ENCODE measurements at regions not wholly inside any gene's neighbourhood (a gene's known extent, or its start where the extent isn't known, plus 50 kb on each side); places are given as distances from the start of the nearest gene placed in this dataset.

GRCh38 chr2:207478572-207478971 lies 51.2 kb upstream of the CREB1 start:
- H4K20me1 ChIP-seq (ENCODE audit: low read depth, low read length), result no peaks in the 10 kb centered on the region
- TF ChIP-seq EZH2phosphoT487 (conservative IDR thresholded peaks at IDR 0.05; ENCODE audit: low read length) (no peak), CTCF (IDR thresholded peaks at IDR 0.05; ENCODE audit: insufficient read depth, low read length, poor library complexity, severe bottlenecking) (no peak)
- H3K36me3 ChIP-seq (ENCODE audit: low read length), result no peaks in the 10 kb centered on the region
- H3K9me3 ChIP-seq (ENCODE audit: insufficient read depth, low read length), result no peaks in the 10 kb centered on the region
- no peaks in the 10 kb centered on the region for H3F3A ChIP-seq (ENCODE audit: insufficient read depth)
- H3K27me3 ChIP-seq (ENCODE audit: low read length), result no peaks in the 10 kb centered on the region
- no peak overlapping the region for H3K9ac ChIP-seq (ENCODE audit: low read length)
- no peaks in the 10 kb centered on the region for H3K79me2 ChIP-seq (ENCODE audit: insufficient read depth, low read length)
- H2AFZ ChIP-seq (ENCODE audit: low read depth, low read length, severe bottlenecking), result no peak overlapping the region
- H3K4me3 ChIP-seq (ENCODE audit: insufficient read depth, low read length, poor library complexity, severe bottlenecking), result no peak overlapping the region
- H3K9me2 ChIP-seq (replicated peaks; ENCODE audit: insufficient read depth, low read length), result no peaks in the 10 kb centered on the region
- no peak overlapping the region for H3K27ac ChIP-seq (ENCODE audit: low read depth, low read length)
- no peak overlapping the region for H3K4me2 ChIP-seq (ENCODE audit: low read depth, low read length, poor library complexity, severe bottlenecking)

GRCh38 chr2:207479198-207479785 lies 50.5 kb upstream of the CREB1 start:
- Histone ChIP-seq H3K27ac (ENCODE audit: low read depth, low read length) (no peak overlapping the region), H3K27me3 (ENCODE audit: low read length) (no peaks in the 10 kb centered on the region), H2AFZ (ENCODE audit: low read depth, low read length, severe bottlenecking) (no peak overlapping the region), H3F3A (ENCODE audit: insufficient read depth) (no peaks in the 10 kb centered on the region), H4K20me1 (ENCODE audit: low read depth, low read length) (no peaks in the 10 kb centered on the region), H3K4me3 (ENCODE audit: insufficient read depth, low read length, poor library complexity, severe bottlenecking) (no peak overlapping the region), H3K36me3 (ENCODE audit: low read length) (no peaks in the 10 kb centered on the region), H3K9ac (ENCODE audit: low read length) (no peak overlapping the region), H3K9me2 (replicated peaks; ENCODE audit: insufficient read depth, low read length) (no peaks in the 10 kb centered on the region), H3K4me2 (ENCODE audit: low read depth, low read length, poor library complexity, severe bottlenecking) (no peak overlapping the region), H3K79me2 (ENCODE audit: insufficient read depth, low read length) (no peaks in the 10 kb centered on the region), H3K9me3 (ENCODE audit: insufficient read depth, low read length) (no peaks in the 10 kb centered on the region)
- TF ChIP-seq CTCF (IDR thresholded peaks at IDR 0.05; ENCODE audit: insufficient read depth, low read length, poor library complexity, severe bottlenecking), result no peak
- TF ChIP-seq EZH2phosphoT487 (conservative IDR thresholded peaks at IDR 0.05; ENCODE audit: low read length), result no peak

Measured in SU-DHL-6 (cell line).